Cardiac muscle cell (in vitro differentiated cells and primary cell): ENCODE measurements at regions not wholly inside any gene's neighbourhood (a gene's known extent, or its start where the extent isn't known, plus 50 kb on each side); places are given as distances from the start of the nearest gene placed in this dataset.

Source experiments
- DNase-seq, 2 donors: peaks; one replicate each; pipeline versions ENCODE4 v3.0.0 to v3.0.0-alpha.2; 2010 to 2017; ENCODE audit warnings: low read depth in 1 of 2, low spot score in 1 of 2
- H3K27ac ChIP-seq: fragments of 200-600 bp; sonication (generic); 2 replicates; pipeline ENCODE4 v1.5.1; 2016
- H3K27me3 ChIP-seq: fragments of 200-600 bp; sonication (generic); 2 replicates; pipeline ENCODE4 v1.6.0; 2016; ENCODE audit warnings: control low read depth
- H3K36me3 ChIP-seq: fragments of 200-600 bp; sonication (generic); 2 replicates; pipeline ENCODE4 v1.5.1; 2016; ENCODE audit warnings: control low read depth
- H3K4me1 ChIP-seq: fragments of 200-600 bp; sonication (generic); 2 replicates; pipeline ENCODE4 v1.8.1; 2017; ENCODE audit warnings: low read depth, mild to moderate bottlenecking, mixed run types
- H3K4me3 ChIP-seq: fragments of 200-600 bp; sonication (generic); 2 replicates; pipeline ENCODE4 v1.5.1; 2016; ENCODE audit warnings: mild to moderate bottlenecking
- H3K9me3 ChIP-seq: fragments of 200-600 bp; sonication (generic); 2 replicates; pipeline ENCODE4 v1.5.1; 2017; ENCODE audit warnings: low read depth, mild to moderate bottlenecking, control low read depth
- TF ChIP-seq, protein P1 (sequence below): IDR thresholded peaks from 2 replicates; pipeline ENCODE4 v1.5.1; 2012; ENCODE audit warnings: low read depth, mild to moderate bottlenecking, low read length

GRCh38 chr18:25675123-25675850, 323.3 kb upstream of the ZNF521 start:
- Histone ChIP-seq H3K4me1 (no peaks in the 10 kb centered on the region), H3K9me3 (no peaks in the 10 kb centered on the region), H3K4me3 (no peak overlapping the region), H3K27me3 (no peaks in the 10 kb centered on the region), H3K27ac (no peak overlapping the region), H3K36me3 (no peaks in the 10 kb centered on the region)
- TF ChIP-seq, protein P1, sequence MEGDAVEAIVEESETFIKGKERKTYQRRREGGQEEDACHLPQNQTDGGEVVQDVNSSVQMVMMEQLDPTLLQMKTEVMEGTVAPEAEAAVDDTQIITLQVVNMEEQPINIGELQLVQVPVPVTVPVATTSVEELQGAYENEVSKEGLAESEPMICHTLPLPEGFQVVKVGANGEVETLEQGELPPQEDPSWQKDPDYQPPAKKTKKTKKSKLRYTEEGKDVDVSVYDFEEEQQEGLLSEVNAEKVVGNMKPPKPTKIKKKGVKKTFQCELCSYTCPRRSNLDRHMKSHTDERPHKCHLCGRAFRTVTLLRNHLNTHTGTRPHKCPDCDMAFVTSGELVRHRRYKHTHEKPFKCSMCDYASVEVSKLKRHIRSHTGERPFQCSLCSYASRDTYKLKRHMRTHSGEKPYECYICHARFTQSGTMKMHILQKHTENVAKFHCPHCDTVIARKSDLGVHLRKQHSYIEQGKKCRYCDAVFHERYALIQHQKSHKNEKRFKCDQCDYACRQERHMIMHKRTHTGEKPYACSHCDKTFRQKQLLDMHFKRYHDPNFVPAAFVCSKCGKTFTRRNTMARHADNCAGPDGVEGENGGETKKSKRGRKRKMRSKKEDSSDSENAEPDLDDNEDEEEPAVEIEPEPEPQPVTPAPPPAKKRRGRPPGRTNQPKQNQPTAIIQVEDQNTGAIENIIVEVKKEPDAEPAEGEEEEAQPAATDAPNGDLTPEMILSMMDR: no peak
- no peak for DNase-seq

DNA sequence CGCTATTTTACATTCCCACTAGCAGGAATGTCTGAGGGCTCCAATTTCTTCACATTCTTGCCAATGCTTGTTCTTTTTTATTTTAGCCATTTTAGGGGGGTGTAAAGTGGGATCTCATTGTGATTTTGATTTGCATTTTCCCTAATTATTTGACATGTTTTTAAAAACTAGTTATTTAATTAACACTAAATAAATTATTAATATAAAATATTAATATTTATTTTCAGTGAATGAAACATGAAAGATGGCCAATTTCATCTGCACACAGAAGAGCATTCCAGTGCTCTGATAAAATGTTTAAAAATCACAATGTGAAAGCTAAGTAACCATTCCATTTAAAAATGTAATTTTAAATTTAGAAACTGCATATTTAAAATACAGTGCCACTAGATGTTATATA, 322.2 kb upstream of the ZNF521 start:
- Histone ChIP-seq H3K27ac (no peak overlapping the region), H3K9me3 (no peaks in the 10 kb centered on the region), H3K36me3 (no peaks in the 10 kb centered on the region), H3K27me3 (no peaks in the 10 kb centered on the region), H3K4me1 (no peaks in the 10 kb centered on the region), H3K4me3 (no peak overlapping the region)
- TF ChIP-seq, protein P1: no peak
- DNase-seq: no peak

DNA sequence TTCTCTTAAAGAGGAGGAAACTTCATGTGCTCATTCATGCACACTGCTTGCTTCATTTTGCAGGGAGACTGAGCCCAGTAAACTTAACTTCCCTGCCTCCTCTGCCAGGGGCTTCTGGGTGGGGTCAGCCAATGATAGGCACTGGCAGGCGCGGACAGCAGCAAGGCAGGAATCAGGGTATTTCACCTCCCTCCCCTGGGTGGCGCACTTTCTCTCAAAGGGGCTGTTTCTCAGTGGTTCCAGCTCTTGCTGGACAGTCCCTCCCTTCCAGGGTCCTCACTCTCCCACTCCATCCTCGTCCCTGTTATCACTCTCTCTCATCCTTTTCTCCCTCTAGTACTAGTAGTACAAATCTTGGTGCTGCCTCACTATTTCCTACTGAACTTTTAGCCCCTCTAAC, 320.5 kb upstream of the ZNF521 start:
- Histone ChIP-seq H3K4me1 (no peaks in the 10 kb centered on the region), H3K27ac (no peak overlapping the region), H3K36me3 (no peaks in the 10 kb centered on the region), H3K27me3 (no peaks in the 10 kb centered on the region), H3K9me3 (no peaks in the 10 kb centered on the region), H3K4me3 (no peak overlapping the region)
- no peak for DNase-seq
- TF ChIP-seq, protein P1: no peak

- H3K9me3 ChIP-seq: no peaks in the 10 kb centered on the region
- H3K27ac ChIP-seq: no peak overlapping the region
- TF ChIP-seq, protein P1: no peak
- no peak overlapping the region for H3K4me3 ChIP-seq
- H3K36me3 ChIP-seq: no peaks in the 10 kb centered on the region
- DNase-seq: no peak
- H3K4me1 ChIP-seq: no peaks in the 10 kb centered on the region
- H3K27me3 ChIP-seq: no peaks in the 10 kb centered on the region
Observed at GRCh38 chr18:25669741-25670140, 317.8 kb upstream of the ZNF521 start.

- no peak overlapping the region for H3K27ac ChIP-seq
- TF ChIP-seq, protein P1: no peak
- H3K9me3 ChIP-seq: no peaks in the 10 kb centered on the region
- H3K27me3 ChIP-seq: no peaks in the 10 kb centered on the region
- no peak overlapping the region for H3K4me3 ChIP-seq
- no peak for DNase-seq
- H3K36me3 ChIP-seq: no peaks in the 10 kb centered on the region
- no peaks in the 10 kb centered on the region for H3K4me1 ChIP-seq
Observed at GRCh38 chr18:25662272-25662671, 310.3 kb upstream of the ZNF521 start.
